HG03097 (cell line): ENCODE measurements at regions not wholly inside any gene's neighbourhood (a gene's known extent, or its start where the extent isn't known, plus 50 kb on each side); places are given as distances from the start of the nearest gene placed in this dataset.

ENCODE experiments used
- ATAC-seq: cut with Tn5 transposase; IDR thresholded peaks from one replicate; pipeline ENCODE4 v1.9.1; 2021; ENCODE audit not compliant: unreplicated experiment, low FRiP score

DNA sequence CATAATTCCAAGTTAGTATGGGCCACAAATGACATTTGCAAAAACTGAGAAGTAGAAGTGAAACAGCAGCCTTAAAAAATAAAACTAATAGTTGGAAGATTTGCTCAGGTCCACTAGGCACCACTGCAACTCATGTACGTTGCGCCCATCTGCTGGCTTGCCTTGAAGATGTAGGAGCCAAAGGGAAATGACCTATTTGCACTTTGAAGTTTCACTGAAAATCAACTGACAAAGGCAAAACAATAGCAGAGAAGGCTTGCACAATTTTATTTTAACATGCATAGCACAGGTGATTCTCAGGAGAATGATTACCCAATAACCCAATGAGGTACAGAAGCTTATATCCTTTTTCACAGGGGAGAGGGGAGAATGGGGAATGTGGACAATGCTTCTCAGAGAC, 170.1 kb upstream of the USP25 start:
- no peak for ATAC-seq

DNA sequence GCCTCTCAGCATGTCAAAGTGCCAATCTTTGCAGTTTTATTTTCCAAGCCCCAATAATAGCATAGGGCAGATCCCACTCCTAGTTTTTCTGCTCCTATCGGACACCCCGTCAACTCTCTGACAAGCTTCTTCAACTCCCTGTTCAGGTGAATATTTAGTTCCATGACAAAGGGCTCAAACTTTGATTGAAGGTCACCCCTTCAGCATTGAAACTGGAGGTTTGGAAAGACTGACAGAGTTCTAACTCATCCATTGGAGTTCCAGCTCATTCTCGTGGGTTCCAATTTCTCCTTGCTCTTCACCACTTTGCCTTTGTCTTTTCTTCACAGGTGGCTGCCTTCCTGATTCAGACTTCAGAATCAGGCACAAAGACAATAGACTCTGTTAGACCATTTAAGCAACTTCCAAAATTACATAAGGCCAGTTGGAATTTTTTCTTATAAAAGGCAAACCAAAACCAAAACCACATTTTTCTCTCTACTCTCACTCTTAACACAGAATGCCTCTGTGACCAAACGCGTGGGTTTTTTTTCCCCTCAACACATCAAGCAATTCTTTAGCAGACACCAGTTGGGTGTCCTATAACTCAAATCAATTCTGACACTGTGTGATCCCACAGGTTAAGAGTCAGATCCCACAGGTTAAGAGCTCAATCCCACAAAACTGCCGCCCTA, 169.3 kb upstream of the USP25 start:
- ATAC-seq, result no peak

DNA sequence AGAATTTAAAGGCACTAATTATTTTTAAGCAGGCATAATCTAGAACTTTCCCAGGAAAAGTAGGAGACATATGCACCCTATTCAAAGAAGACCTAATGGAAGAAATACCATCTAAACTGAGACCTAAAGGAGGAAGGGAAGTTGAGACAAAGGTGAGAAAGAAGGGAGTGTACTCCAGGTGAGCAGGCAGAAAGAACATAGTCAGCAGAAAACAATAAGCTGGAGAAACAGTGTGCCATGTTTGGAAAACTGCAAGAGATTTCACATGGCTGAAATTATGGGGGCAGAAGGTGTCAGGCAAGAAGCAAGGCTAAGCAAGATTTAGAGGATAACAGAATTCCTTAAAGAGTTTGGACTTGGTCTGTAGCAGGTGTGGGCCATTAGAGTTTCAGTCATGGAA, 167.0 kb upstream of the USP25 start:
- no peak for ATAC-seq

DNA sequence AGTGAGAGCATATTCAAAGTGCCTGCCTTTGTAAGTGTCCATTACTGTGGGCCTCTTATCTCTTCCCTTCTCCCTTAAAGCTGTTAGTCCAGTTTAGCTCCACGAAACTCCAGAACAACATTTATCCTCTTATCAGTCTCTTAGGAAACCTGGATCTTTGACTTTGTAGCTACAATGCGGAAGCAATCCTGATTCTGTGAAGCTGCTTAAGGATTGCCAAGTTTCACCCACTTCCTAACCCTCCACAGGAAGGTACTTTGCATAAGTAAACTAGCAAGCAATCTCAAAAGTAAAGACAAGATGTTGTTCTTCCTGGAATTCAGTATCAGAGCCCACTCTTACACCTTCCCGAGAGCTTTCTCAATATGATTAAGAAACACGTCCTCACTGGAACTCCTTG, 164.9 kb upstream of the USP25 start:
- no peak for ATAC-seq

DNA sequence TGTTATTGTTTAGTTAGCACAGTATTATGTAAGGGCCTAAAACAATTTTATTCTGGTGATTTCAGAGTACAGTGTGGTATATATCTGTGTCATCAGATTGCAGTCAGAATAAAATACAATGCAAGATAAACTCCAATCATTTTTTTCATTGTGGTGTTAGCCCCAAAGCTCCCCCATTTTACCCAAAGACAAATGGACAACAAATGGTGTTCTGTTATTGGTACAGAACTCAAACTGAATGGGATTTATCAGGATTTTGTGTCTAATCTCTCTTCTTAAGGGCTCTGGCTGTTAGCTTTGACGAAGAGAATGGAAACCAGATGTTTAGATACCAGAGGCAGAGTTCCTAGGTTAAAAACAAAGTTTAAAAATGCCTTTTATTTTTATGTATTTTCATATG, 163.1 kb upstream of the USP25 start:
- no peak for ATAC-seq

DNA sequence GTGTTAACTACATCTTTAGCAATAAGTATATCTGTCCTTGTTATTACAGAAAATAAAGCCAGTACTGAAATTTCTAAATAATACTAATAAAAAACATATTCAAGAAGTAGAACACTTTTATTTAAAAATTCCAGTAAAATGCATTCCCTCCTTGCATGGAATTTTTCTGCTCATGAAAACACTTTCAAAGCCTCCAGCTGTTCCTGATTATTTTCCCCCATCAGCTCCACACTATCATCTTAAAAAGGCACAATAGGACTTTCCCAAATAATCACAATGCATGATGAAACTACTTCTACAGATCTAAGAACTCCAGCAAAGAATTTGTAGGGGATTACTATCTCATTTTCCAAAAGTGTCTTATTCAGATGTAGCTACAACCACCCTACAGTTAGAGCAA, 162.6 kb upstream of the USP25 start:
- ATAC-seq, result no peak

DNA sequence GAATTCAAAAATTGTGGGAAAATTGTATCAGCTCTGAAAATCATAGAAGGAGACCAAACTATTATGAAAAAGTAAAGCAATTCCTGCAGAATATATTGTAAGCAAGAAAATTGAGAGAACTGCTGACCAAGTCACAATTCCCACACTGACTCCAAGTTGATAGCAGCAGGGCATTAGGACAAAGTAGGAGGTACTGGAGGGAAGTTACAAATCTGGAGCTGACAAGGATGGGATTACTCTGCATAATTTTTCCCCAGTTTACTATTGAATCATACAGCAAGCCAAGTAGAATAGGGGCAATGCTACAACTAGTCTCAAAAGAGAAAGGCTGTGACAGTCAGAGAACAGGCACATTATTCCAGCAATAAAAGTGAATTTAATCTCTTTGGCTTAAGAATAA, 161.3 kb upstream of the USP25 start:
- no peak for ATAC-seq

DNA sequence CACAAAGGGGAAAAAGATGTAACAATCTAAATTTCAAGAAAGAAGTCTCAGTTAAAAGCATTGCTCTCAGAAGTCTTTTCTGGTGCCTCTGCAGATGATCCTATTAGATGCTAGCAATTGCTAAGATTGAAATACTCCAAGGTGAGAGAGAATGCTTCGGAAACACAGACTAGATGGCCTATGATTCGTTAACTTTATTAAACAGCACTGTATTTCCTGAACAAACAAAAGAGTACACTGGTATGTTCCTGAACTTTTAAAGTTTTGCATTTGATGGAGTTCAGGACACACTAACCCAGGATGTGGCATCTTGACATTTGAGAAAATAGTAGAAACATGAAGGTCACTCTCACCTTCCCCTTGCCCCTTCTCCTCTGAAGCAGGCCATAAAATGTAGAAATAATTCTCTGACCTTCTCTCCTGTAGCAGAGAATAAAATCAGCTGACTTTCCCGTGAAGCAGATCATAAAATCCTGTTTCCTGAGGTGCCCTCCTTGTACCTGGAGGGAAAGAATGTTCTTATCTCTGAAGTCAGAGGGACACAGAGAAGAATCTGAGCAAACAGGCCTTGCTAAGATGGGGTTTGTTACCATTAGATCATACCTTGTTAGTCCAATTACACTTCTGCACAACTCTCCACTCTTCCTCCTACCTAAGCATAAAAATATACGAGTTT, 142.9 kb upstream of the USP25 start:
- no peak for ATAC-seq

DNA sequence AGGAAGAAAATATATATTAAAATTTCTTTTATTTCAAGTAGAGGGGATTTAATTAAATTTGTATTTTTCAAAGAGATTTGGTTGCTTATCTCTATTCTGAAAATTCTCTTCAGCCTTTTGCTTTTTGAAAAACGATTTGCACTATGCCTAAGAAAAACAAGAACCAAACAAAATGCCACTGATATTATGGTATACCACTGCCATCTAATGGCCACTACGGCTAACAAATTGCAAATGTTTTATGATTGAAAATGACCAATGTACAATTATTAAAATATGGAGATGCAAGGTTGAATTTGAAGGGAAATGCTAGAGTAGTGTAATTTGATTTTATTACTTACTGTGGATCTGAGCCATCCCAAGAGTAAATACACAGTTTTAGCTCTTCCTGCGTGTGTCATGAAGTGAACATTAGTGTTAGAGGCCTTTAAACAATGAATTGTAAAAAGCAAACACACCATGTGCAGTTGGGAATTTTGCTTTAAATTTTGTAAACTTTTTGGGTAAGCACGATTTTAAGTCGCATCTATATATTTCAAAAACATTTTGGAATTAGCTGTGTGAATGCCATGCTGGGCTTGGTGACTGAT, 137.4 kb upstream of the USP25 start:
- ATAC-seq, result no peak

DNA sequence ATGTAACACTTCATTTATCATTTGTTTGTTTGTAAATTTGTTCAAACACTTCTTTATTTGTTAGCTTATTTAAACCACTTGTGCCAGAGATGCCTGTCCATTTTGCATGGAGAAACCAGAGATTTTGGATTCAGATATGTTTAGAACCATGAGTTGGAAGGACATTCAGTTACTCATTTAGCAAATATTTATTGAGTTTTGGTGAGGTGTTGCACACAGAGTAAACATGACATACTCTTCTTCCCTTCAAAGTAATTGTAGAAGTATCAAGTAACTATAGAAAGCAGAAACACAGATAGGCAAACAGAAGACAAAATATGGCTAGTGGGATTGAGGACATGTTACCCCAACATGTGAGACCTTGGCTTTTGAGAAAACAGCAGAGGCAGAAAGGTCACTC, 136.8 kb upstream of the USP25 start:
- ATAC-seq, result no peak

DNA sequence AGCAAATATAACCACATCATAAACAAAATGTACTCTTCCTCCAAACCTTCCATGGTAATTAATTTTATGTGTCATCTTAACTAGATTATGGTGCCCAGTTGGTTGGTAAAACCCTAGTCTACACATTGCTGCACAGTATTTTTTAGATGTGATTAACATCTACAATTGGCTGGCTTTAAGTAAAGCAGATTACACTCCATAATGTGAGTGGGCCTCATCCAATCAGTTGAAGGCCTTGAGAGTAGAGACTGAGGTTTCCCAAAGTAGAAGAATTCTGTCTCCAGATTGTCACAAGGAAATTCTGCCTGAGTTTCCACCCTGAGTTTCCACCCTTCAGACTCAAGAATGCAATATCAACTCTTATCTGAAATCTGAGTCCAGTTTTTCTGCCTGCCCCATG, 128.4 kb upstream of the USP25 start:
- no peak for ATAC-seq

DNA sequence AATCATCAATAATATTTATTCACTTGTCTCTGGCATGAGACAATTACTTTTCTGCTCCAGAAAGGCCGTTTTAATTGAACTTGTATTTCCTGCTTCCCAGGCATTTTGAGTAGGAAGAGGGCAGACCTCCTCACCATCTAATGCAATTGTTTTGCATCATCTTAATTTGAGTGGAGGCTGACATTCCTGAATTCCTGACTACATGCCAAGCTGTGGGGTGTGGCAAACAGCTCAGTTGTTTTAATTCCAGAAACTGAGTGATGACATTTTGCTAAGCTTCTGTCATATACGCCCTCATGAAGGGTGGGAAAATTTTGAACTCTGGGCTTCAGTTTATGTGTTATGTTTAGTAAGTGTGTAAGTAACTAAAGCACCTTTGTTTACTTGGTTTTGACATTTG, 125.4 kb upstream of the USP25 start:
- ATAC-seq, result no peak

DNA sequence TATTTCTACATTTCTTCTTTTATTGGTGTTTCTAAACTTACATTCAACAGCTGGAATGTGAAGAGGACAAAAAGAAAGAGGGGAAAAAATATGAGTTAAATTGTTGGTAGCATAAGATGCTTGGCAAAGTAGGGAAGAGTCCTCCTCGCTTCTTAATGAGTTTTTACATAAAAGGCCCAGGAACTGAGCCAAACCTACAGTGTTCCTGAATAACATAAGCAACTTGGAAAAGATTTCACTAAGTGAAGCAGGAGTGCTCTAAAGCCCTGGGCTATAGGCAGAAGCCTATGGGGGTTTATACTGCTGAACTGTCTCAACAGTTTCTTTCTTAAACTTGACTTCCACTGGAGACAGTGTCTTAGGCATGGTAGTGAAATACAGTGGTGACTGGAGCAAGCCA, 115.0 kb upstream of the USP25 start:
- no peak for ATAC-seq

DNA sequence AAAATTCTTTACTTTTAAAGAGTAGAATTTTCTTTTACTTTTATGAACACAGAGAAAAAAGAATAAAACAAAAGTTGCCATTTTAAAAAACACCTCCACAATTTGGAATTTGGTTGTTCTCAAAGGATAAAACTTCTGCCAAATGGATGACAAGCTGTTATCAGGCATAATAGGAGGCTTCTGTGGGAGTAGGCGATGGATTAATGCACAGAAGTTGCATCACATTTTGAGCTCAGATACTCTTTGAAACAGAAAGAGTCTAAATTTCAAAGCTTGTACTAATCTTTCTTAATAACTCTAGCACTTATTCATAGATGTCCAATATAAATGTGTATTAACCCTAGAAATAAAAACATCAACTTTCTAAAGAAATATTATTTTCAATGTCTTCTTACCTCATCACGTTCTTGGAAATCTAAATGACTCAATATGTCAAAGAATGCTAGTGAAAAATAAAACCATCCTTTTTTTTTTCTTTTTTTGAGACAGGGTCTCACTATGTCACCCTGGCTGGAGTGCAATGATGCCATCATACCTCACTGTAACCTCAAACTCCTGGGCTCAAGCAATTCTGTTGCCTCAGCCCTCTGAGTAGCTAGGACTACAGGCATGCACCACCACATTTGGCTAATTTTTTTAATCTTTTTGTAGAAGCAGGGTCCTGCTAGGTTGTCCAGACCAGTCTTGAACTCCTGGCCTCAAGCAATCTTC, 112.8 kb upstream of the USP25 start:
- ATAC-seq, result no peak

DNA sequence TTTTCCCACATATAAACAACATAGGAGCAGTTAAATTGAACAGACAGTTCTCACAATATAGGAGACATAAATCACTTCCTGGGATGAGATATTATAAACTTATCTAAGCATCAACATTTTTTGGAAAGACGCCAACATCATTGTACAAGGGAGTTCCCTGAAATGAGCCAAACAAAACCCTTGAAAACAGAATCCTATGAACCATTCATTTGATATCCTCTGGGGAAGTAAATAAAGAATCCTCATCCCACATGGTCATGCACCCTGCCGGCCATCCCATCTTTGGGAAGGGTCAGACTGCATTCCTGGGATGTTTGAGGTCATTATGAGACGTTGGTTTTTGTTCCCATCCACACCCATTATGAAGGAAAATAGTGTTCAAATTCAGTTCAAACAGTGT, 111.8 kb upstream of the USP25 start:
- no peak for ATAC-seq

DNA sequence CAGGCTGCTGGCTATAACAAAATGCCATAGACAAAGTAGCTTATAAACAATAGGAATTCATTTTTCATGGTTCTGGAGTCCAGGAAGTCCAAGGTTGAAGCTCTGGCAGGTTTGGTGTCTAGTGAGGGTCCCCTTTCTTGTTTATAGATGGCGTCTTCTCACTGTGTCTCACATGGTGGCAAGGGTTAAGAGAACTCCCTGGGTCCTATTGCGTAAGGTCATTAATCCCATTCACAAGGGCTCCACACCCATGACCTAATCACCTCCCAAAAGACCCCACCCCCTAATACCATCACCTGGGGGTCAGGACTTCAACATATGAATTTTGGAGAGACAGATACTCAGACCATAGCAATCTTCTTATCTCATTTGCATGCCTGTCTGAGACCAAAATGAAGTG, 108.9 kb upstream of the USP25 start:
- no peak for ATAC-seq

DNA sequence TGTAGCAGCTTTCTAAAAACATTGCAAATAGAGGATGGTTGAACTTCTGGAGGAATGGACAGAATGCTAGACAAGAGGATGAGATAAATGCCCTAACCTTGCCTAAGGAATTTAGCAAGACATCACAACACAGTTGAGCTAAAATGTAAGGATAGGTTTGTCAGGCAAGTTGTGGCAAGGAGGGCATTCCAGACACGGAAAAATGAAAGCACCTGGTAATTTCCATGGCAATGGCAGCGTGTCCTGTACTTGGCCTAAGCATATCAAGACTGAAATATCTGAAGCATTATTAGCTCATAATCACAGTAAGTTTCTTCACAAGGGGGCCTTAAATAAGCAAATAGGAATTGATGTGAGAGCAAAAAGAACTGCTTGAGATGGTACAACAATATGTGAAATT, 105.1 kb upstream of the USP25 start:
- no peak for ATAC-seq

DNA sequence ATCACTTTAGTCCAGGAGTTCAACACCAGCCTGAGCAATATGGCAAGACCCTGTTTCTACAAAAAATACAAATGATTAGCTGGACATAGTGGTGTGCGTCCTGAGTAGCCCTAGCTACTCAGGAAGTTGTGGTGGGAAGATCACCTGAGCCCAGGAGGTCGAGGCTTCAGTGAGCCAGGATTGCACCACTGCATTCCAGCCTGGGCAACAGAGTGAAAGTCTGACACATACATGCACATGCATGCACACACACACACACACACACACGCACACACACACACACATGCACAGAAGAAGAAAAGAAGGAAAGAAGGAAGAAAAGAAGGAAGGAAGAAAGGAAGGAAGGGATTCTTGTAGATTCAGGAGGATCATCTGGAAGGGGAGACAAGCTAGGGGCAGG, 104.4 kb upstream of the USP25 start:
- ATAC-seq, result no peak

DNA sequence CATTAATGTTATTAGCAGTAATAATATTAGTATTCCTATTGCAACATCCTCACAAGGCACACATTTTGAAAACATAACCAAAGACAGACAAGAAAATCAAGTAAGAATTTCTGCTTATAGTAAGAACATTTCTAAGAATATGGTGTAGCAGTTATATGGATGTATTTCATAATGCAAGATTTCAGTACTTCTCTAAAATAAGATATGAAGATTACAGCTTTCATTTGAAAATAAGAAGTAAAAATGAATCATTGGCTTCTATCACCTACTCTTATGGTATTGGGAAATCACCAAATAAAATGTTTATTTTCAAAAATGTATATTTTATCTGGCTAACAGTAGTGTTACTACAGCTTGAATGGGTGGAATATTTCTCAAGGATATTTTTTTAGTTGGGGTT, 103.8 kb upstream of the USP25 start:
- no peak for ATAC-seq

DNA sequence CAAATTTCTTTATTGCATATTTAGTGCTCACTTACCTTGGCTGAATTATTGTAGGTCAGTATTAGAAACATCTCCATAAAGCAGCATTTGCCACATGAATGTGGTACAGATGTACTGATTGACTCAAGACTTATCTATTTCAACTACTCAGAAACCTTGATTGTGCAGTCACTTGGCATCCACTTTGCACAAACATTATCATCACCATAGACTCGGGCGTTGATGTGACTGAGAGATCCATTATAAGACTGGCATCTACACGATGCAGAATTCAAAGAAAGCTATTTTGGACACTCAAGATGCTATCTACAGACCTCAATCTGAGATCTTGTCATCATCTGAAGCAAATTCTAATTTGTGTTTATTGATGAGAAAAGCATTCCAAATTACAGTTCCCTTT, 102.8 kb upstream of the USP25 start:
- no peak for ATAC-seq

DNA sequence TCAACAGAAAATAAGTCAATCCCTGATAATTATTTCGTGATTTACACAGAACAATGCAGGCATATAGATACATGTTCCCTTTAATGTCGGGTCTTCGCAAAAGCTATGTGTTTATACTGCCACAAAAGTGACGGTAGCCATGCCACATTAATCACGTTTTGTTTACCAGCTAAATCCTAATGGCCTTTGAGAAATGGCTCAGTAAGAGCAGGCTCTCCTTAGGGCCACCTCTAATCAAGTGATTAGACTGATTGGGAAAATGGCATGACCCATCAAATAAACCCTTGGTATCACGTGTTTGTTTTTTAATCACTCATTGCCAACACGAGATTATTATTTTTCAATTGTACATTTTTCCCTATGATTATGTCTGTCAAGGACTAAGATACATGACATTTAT, 102.0 kb upstream of the USP25 start:
- ATAC-seq, result no peak

DNA sequence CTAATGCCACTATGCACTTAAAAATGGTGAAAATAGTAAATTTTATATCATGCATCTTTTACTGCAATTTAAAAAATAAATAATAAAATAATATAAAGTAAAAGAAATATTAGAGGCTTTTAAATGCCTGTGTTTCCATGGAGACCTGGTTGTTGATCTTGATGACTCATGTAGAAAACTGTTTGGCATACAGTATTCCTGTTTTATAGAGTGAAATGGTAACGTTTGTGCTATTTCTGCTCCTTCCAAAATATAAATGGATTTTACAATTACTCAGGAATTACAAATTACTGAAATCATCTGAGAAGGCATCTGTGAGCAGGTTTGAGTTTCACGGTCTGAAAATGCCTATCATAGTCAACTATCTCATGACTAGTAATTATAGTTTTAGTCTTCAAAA, 98.4 kb upstream of the USP25 start:
- ATAC-seq, result no peak
